C4-2B (cell line): ENCODE measurements at regions not wholly inside any gene's neighbourhood (a gene's known extent, or its start where the extent isn't known, plus 50 kb on each side); places are given as distances from the start of the nearest gene placed in this dataset.

Experiments
- ZFX ChIP-seq: fragments of 450-650 bp; IDR thresholded peaks from 2 replicates; pipeline ENCODE4 v1.6.1; 2017
- TF ChIP-seq, protein P1 (sequence below): fragments of 450-650 bp; conservative IDR thresholded peaks from 2 replicates; pipeline ENCODE4 v1.5.1; 2017; ENCODE audit warnings: mild to moderate bottlenecking

DNA sequence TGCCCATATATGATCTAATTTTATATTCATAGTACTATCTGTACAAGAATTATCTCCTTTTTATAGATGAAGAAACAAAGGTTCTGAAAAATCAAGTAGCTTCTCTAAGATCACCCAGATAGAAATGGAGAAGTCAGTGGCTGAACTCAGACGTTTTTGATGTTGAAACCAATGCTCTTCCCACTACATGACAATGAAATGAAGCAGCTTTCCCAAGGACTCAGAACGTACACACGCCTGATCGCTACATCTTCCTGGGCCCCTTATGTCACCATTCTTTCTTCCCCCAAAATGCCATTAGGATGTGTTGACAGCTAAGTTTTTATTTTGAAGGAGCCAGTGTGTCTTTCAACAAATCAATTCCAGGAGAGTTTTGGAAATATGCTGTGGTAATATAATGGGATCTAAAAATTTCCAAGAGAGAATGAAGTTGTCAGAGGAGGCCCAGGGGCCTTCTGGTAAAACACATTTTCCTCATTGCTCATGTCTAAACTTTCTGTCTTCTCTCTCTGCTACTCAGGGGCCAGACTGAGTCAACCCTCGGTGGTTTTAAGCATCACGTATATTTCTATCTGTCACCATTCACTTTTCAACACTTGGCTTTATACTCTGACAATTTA lies 98.1 kb upstream of the COL21A1 start:
- TF ChIP-seq, protein P1, sequence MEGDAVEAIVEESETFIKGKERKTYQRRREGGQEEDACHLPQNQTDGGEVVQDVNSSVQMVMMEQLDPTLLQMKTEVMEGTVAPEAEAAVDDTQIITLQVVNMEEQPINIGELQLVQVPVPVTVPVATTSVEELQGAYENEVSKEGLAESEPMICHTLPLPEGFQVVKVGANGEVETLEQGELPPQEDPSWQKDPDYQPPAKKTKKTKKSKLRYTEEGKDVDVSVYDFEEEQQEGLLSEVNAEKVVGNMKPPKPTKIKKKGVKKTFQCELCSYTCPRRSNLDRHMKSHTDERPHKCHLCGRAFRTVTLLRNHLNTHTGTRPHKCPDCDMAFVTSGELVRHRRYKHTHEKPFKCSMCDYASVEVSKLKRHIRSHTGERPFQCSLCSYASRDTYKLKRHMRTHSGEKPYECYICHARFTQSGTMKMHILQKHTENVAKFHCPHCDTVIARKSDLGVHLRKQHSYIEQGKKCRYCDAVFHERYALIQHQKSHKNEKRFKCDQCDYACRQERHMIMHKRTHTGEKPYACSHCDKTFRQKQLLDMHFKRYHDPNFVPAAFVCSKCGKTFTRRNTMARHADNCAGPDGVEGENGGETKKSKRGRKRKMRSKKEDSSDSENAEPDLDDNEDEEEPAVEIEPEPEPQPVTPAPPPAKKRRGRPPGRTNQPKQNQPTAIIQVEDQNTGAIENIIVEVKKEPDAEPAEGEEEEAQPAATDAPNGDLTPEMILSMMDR = no peak
- TF ChIP-seq ZFX = no peak
